HEK293 (cell line): ENCODE measurements at regions not wholly inside any gene's neighbourhood (a gene's known extent, or its start where the extent isn't known, plus 50 kb on each side); places are given as distances from the start of the nearest gene placed in this dataset.

Experiments used
- CTCF ChIP-seq: fragments of 450-650 bp; formaldehyde crosslinking; IDR thresholded peaks from 2 replicates; pipeline ENCODE4 v1.5.1; 2016; ENCODE audit warnings: missing biosample characterization, missing genetic modification characterization
- INSM2 ChIP-seq: fragments of 450-650 bp; formaldehyde crosslinking; IDR thresholded peaks from 2 replicates; pipeline ENCODE4 v1.5.1; 2016; ENCODE audit warnings: missing biosample characterization, missing genetic modification characterization
- REST ChIP-seq: fragments of 450-650 bp; formaldehyde crosslinking; IDR thresholded peaks from 2 replicates; pipeline ENCODE4 v1.5.1; 2016; ENCODE audit warnings: missing biosample characterization, missing genetic modification characterization
- TSHZ1 ChIP-seq: fragments of 450-650 bp; formaldehyde crosslinking; IDR thresholded peaks from 2 replicates; pipeline ENCODE4 v1.5.1; 2016; ENCODE audit warnings: missing biosample characterization, missing genetic modification characterization, borderline replicate concordance
- ZNF24 ChIP-seq: fragments of 450-650 bp; formaldehyde crosslinking; IDR thresholded peaks from 2 replicates; pipeline ENCODE4 v1.5.1; 2016; ENCODE audit warnings: missing biosample characterization, missing genetic modification characterization
- ZNF530 ChIP-seq: fragments of 450-650 bp; formaldehyde crosslinking; IDR thresholded peaks from 2 replicates; pipeline ENCODE4 v1.5.1; 2016; ENCODE audit warnings: low read depth, missing biosample characterization, missing genetic modification characterization
- ZNF571 ChIP-seq: fragments of 450-650 bp; formaldehyde crosslinking; IDR thresholded peaks from 2 replicates; pipeline ENCODE4 v1.5.0; 2017; ENCODE audit warnings: missing biosample characterization, missing genetic modification characterization
- ZNF626 ChIP-seq: fragments of 450-650 bp; sonication (Bioruptor Pico); formaldehyde crosslinking; IDR thresholded peaks from 2 replicates; pipeline ENCODE4 v1.5.1; 2018; ENCODE audit warnings: missing biosample characterization, missing genetic modification characterization, inconsistent platforms

GRCh38 chr6:74061201-74061600 is 365.2 kb downstream of the CD109 start:
- no peak for TF ChIP-seq ZNF24 (tag by site-specific recombination)
- TF ChIP-seq INSM2 (tag by site-specific recombination), result no peak
- TF ChIP-seq TSHZ1 (tag by site-specific recombination), result no peak
- no peak for TF ChIP-seq CTCF
- no peak for TF ChIP-seq ZNF626 (tag by site-specific recombination)
- no peak for TF ChIP-seq ZNF571
- no peak for TF ChIP-seq ZNF530 (tag by site-specific recombination)
- no peak for TF ChIP-seq REST
